ENCODE measurements at regions not wholly inside any gene's neighbourhood (a gene's known extent, or its start where the extent isn't known, plus 50 kb on each side); places are given as distances from the start of the nearest gene placed in this dataset.

DNA sequence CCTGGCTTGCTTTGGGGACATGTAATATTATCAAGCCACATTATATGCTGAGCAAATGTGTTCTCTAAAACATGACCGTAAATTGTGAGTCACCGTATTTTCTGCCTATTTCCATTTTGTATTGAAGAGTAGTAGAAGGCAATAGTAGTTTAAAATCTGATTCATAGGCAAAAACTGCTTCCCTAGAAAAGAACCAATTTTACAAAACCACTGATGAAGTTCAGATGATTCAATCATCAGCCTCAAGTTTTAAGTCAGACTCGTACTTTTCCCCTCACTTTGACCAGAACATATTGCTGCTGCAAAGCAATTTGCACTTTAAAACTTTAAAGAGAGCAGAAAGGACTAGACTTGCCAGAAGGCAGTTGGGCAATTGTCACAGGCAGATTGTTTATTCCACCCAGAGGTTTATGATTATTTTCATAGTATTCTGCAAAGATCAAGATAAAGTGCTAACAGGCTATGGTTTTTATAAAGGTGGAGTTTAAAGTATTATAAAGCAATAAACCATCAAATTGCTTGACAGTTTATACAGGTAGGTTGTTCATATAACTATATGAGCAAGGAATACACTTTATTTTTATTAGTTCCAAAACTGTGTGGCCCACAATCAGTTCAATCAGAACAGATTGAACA is 168.2 kb downstream of the ETV1 start:
- TF ChIP-seq ZFX (IDR thresholded peaks at IDR 0.05; ENCODE audit: borderline replicate concordance): no peak
- no peak for TF ChIP-seq CTCF (IDR thresholded peaks at IDR 0.05)
- no peak overlapping the region for H3K27ac ChIP-seq

GRCh38 chr7:13822678-13823077 is 166.8 kb downstream of the ETV1 start:
- TF ChIP-seq CTCF (IDR thresholded peaks at IDR 0.05): no peak
- no peak for TF ChIP-seq ZFX (IDR thresholded peaks at IDR 0.05; ENCODE audit: borderline replicate concordance)
- no peak overlapping the region for H3K27ac ChIP-seq

DNA sequence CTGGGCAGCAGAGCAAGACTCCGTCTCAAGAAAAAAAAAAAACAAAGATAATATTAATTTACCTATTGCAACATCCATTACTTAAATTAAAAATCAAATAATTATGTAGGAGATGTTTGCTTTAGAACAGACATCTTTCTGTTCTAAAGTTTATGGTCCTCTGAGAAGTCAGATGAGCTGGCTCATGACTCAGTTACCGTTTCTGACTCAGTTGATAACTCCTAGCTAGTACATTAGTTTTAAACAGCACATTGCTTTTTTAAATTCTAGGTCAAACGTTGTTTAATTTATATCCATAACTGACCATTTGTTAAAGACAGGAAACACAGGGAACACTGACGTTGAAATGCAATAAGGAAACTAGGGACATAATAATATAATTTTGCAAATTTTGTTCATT is 162.7 kb downstream of the ETV1 start:
- no peak overlapping the region for H3K27ac ChIP-seq
- TF ChIP-seq CTCF (IDR thresholded peaks at IDR 0.05) (no peak), ZFX (IDR thresholded peaks at IDR 0.05; ENCODE audit: borderline replicate concordance) (no peak)

DNA sequence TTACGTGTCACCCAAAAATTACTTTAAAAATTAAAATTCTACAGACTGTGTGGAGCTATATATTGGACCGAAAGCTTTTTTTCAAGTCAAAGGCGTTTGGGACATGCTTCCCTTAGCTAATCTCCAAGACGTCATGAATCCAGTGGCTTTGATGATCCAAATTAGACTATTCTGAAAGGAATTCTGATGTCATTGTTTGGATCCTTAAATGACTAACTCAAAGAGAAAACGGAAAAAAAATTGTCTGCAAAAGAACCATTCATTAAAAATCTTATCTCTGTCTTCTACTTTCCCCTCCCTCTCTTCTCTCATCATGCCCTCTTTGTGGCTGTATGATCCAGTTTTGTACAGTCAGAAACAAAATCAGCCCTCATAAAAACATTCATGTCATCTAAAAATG is 161.8 kb downstream of the ETV1 start:
- TF ChIP-seq ZFX (IDR thresholded peaks at IDR 0.05; ENCODE audit: borderline replicate concordance) (no peak), CTCF (IDR thresholded peaks at IDR 0.05) (no peak)
- H3K27ac ChIP-seq: no peak overlapping the region

GRCh38 chr7:13829231-13829630 is 160.2 kb downstream of the ETV1 start:
- no peak for TF ChIP-seq CTCF (IDR thresholded peaks at IDR 0.05)
- no peak for TF ChIP-seq ZFX (IDR thresholded peaks at IDR 0.05; ENCODE audit: borderline replicate concordance)
- no peak overlapping the region for H3K27ac ChIP-seq

GRCh38 chr7:13829914-13830900 is 159.3 kb downstream of the ETV1 start:
- no peak overlapping the region for H3K27ac ChIP-seq
- TF ChIP-seq ZFX (IDR thresholded peaks at IDR 0.05; ENCODE audit: borderline replicate concordance): no peak
- TF ChIP-seq CTCF (IDR thresholded peaks at IDR 0.05): no peak

GRCh38 chr7:13832346-13832745 is 157.1 kb downstream of the ETV1 start:
- no peak for TF ChIP-seq CTCF (IDR thresholded peaks at IDR 0.05)
- no peak for TF ChIP-seq ZFX (IDR thresholded peaks at IDR 0.05; ENCODE audit: borderline replicate concordance)
- H3K27ac ChIP-seq: no peak overlapping the region

All from 22Rv1 (cell line).